Thyroid gland (tissue), 4 donors: ENCODE measurements at regions not wholly inside any gene's neighbourhood (a gene's known extent, or its start where the extent isn't known, plus 50 kb on each side); places are given as distances from the start of the nearest gene placed in this dataset.

Experiments
- POLR2A ChIP-seq, 2 donors: fragments of 450-650 bp; IDR thresholded peaks; one replicate each; pipeline ENCODE4 v1.6.1; 2017; ENCODE audit warnings: antibody characterized with exemption in 2 of 2, mild to moderate bottlenecking in 2 of 2, moderate library complexity in 1 of 2
- TF ChIP-seq, protein P1 (sequence below), 6 experiments: fragments of 200-600 bp in 3 of 6; fragments of 450-650 bp in 3 of 6; sonication (generic) in 3 of 6; IDR thresholded peaks; one replicate each; pipeline ENCODE4 v1.5.1; 2016 to 2019; ENCODE audit warnings: antibody characterized with exemption in 6 of 6, mild to moderate bottlenecking in 2 of 6, inconsistent platforms in 1 of 6, moderate library complexity in 1 of 6

DNA sequence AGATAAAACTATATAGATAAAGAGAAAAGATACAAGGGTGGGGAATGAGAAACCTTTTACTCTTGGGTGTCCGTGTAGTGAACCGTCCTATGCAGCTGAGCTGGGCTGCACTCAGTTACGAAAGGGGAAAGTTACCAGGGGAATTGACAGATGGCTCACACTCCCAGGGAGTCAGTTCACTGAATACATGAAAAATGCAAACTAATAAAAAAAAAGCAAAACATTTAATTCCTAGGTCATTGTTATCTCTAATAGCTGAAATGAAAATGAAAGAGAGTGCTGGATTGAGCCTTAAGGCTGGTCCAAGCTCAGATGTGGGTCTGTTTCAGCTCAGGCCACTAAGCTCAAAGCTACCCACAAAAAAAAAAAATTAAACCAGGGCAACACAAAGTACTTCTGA lies 138.0 kb downstream of the THBS2 start:
- no peak for TF ChIP-seq POLR2A (IDR thresholded peaks at IDR 0.05)
- TF ChIP-seq, protein P1, sequence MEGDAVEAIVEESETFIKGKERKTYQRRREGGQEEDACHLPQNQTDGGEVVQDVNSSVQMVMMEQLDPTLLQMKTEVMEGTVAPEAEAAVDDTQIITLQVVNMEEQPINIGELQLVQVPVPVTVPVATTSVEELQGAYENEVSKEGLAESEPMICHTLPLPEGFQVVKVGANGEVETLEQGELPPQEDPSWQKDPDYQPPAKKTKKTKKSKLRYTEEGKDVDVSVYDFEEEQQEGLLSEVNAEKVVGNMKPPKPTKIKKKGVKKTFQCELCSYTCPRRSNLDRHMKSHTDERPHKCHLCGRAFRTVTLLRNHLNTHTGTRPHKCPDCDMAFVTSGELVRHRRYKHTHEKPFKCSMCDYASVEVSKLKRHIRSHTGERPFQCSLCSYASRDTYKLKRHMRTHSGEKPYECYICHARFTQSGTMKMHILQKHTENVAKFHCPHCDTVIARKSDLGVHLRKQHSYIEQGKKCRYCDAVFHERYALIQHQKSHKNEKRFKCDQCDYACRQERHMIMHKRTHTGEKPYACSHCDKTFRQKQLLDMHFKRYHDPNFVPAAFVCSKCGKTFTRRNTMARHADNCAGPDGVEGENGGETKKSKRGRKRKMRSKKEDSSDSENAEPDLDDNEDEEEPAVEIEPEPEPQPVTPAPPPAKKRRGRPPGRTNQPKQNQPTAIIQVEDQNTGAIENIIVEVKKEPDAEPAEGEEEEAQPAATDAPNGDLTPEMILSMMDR (IDR thresholded peaks at IDR 0.05), result no peak
